Astrocyte (in vitro differentiated cells and primary cell): ENCODE measurements at regions not wholly inside any gene's neighbourhood (a gene's known extent, or its start where the extent isn't known, plus 50 kb on each side); places are given as distances from the start of the nearest gene placed in this dataset.

Source experiments
- DNase-seq: peaks from one replicate; pipeline ENCODE4 v3.0.0-alpha.2; 2010; ENCODE audit warnings: low read depth
- FAIRE-seq: peaks from 2 replicates; lab custom pipeline; 2011; peaks lifted over from hg19 to GRCh38; lab: Jason Lieb, UNC
- H2AFZ ChIP-seq: 2 replicates; pipeline ENCODE4 v1.6.0; 2012; ENCODE audit warnings: low read depth, low read length, inconsistent platforms
- H3K27ac ChIP-seq: 2 replicates; pipeline ENCODE4 v1.5.1; 2011; ENCODE audit warnings: low read depth, low read length, inconsistent platforms
- H3K27me3 ChIP-seq: 2 replicates; pipeline ENCODE4 v1.6.0; 2011; ENCODE audit warnings: low read length, inconsistent platforms; ENCODE audit not compliant: insufficient read depth
- H3K36me3 ChIP-seq: 2 replicates; pipeline ENCODE4 v1.5.1; 2011; ENCODE audit warnings: low read length, inconsistent platforms; ENCODE audit not compliant: insufficient read depth
- H3K4me1 ChIP-seq: 2 replicates; pipeline ENCODE4 v1.5.1; 2011; ENCODE audit warnings: low read length, inconsistent platforms; ENCODE audit not compliant: insufficient read depth
- H3K4me2 ChIP-seq: 2 replicates; pipeline ENCODE4 v1.6.0; 2012; ENCODE audit warnings: low read length, inconsistent platforms
- H3K4me3 ChIP-seq: 2 replicates; pipeline ENCODE4 v1.5.1; 2011; ENCODE audit warnings: low read depth, mild to moderate bottlenecking, low read length, inconsistent platforms; ENCODE audit not compliant: insufficient read depth
- H3K79me2 ChIP-seq: 2 replicates; pipeline ENCODE4 v1.6.0; 2012; ENCODE audit warnings: mild to moderate bottlenecking, low read length, inconsistent platforms; ENCODE audit not compliant: insufficient read depth
- H3K9ac ChIP-seq: 2 replicates; pipeline ENCODE4 v1.6.0; 2012; ENCODE audit warnings: mild to moderate bottlenecking, low read length, inconsistent platforms
- H3K9me3 ChIP-seq: 2 replicates; pipeline ENCODE4 v1.5.1; 2012; ENCODE audit warnings: low read depth, mild to moderate bottlenecking, low read length, inconsistent platforms; ENCODE audit not compliant: insufficient read depth
- H4K20me1 ChIP-seq: 2 replicates; pipeline ENCODE4 v1.6.0; 2012; ENCODE audit warnings: low read length, inconsistent platforms; ENCODE audit not compliant: insufficient read depth
- H3K27ac Mint-ChIP-seq: one replicate; pipeline ENCODE4 v1.8.0; 2021; ENCODE audit warnings: mild to moderate bottlenecking, mixed read lengths; ENCODE audit not compliant: unreplicated experiment
- H3K27me3 Mint-ChIP-seq: one replicate; pipeline ENCODE4 v1.8.0; 2021; ENCODE audit warnings: low read depth, mixed read lengths; ENCODE audit not compliant: unreplicated experiment
- H3K36me3 Mint-ChIP-seq: one replicate; pipeline ENCODE4 v1.8.0; 2021; ENCODE audit warnings: low read depth, mixed read lengths; ENCODE audit not compliant: unreplicated experiment
- H3K4me1 Mint-ChIP-seq: one replicate; pipeline ENCODE4 v1.8.0; 2021; ENCODE audit warnings: low read depth, mixed read lengths; ENCODE audit not compliant: unreplicated experiment
- H3K4me3 Mint-ChIP-seq: one replicate; pipeline ENCODE4 v1.8.0; 2021; ENCODE audit warnings: mild to moderate bottlenecking, moderate library complexity, mixed read lengths; ENCODE audit not compliant: unreplicated experiment
- H3K9me3 Mint-ChIP-seq: one replicate; pipeline ENCODE4 v1.8.0; 2021; ENCODE audit warnings: mild to moderate bottlenecking, mixed read lengths; ENCODE audit not compliant: unreplicated experiment
- EZH2 ChIP-seq: IDR thresholded peaks from 2 replicates; pipeline ENCODE4 v1.6.1; 2012; ENCODE audit warnings: mild to moderate bottlenecking, low read length, inconsistent platforms; ENCODE audit not compliant: insufficient read depth
- TF ChIP-seq, protein P1 (sequence below): IDR thresholded peaks from 2 replicates; pipeline ENCODE4 v1.5.1; 2011; ENCODE audit warnings: low read depth, mild to moderate bottlenecking, inconsistent platforms, low read length, moderate library complexity; ENCODE audit not compliant: insufficient read depth

GRCh38 chr9:82320566-82320965, 332.0 kb downstream of the SPATA31D1 start:
- peaks cover 13% of the 10 kb centered on the region for H3K9me3 Mint-ChIP-seq
- no peaks in the 10 kb centered on the region for H3K36me3 Mint-ChIP-seq
- H3K4me3 Mint-ChIP-seq, result no peak overlapping the region
- FAIRE-seq, result no peak
- no peak overlapping the region for H3K27ac Mint-ChIP-seq
- no peaks in the 10 kb centered on the region for H3K79me2 ChIP-seq
- H3K27me3 Mint-ChIP-seq, result no peaks in the 10 kb centered on the region
- no peaks in the 10 kb centered on the region for H3K4me1 ChIP-seq
- H3K27ac ChIP-seq, result no peak overlapping the region
- no peaks in the 10 kb centered on the region for H3K27me3 ChIP-seq
- no peaks in the 10 kb centered on the region for H3K36me3 ChIP-seq
- H3K4me1 Mint-ChIP-seq, result peaks cover 4% of the 10 kb centered on the region
- H3K4me2 ChIP-seq, result no peak overlapping the region
- H4K20me1 ChIP-seq, result no peaks in the 10 kb centered on the region
- H3K9ac ChIP-seq, result no peak overlapping the region
- TF ChIP-seq, protein P1, sequence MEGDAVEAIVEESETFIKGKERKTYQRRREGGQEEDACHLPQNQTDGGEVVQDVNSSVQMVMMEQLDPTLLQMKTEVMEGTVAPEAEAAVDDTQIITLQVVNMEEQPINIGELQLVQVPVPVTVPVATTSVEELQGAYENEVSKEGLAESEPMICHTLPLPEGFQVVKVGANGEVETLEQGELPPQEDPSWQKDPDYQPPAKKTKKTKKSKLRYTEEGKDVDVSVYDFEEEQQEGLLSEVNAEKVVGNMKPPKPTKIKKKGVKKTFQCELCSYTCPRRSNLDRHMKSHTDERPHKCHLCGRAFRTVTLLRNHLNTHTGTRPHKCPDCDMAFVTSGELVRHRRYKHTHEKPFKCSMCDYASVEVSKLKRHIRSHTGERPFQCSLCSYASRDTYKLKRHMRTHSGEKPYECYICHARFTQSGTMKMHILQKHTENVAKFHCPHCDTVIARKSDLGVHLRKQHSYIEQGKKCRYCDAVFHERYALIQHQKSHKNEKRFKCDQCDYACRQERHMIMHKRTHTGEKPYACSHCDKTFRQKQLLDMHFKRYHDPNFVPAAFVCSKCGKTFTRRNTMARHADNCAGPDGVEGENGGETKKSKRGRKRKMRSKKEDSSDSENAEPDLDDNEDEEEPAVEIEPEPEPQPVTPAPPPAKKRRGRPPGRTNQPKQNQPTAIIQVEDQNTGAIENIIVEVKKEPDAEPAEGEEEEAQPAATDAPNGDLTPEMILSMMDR, result no peak
- TF ChIP-seq EZH2, result no peak
- H3K9me3 ChIP-seq, result no peaks in the 10 kb centered on the region
- peak; percentile 29 for DNase-seq
- no peak overlapping the region for H3K4me3 ChIP-seq
- H2AFZ ChIP-seq, result no peak overlapping the region

DNA sequence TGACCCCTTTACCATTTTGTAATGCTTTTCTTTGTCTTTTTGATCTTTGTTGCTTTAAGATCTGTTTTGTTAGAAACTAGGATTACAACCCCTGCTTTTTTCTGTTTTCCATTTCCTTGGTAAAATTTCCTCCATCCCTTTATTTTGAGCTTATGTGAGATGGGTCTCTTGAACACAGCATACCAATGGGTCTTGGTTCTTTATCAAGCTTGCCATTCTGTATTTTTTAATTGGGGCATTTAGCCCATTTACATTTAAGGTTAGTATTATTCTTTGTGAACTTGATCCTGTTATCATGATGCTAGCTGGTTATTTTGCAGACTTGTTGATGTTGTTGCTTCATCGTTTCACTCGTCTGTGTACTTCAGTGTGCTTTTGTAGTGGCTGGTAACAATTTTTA, 337.3 kb downstream of the SPATA31D1 start:
- Mint-ChIP-seq H3K27ac (no peak overlapping the region), H3K27me3 (no peaks in the 10 kb centered on the region), H3K4me3 (no peak overlapping the region), H3K9me3 (peaks cover 24% of the 10 kb centered on the region), H3K4me1 (peaks cover 1% of the 10 kb centered on the region), H3K36me3 (peaks cover 1% of the 10 kb centered on the region)
- Histone ChIP-seq H4K20me1 (no peaks in the 10 kb centered on the region), H3K27me3 (no peaks in the 10 kb centered on the region), H3K4me1 (no peaks in the 10 kb centered on the region), H3K79me2 (no peaks in the 10 kb centered on the region), H2AFZ (no peak overlapping the region), H3K4me3 (no peak overlapping the region), H3K9me3 (no peaks in the 10 kb centered on the region), H3K4me2 (no peak overlapping the region), H3K36me3 (no peaks in the 10 kb centered on the region), H3K27ac (no peak overlapping the region), H3K9ac (no peak overlapping the region)
- peak; percentile 5 for FAIRE-seq
- TF ChIP-seq, protein P1, result no peak
- TF ChIP-seq EZH2, result no peak
- no peak for DNase-seq

GRCh38 chr9:82327641-82328040, 339.1 kb downstream of the SPATA31D1 start:
- peaks cover 1% of the 10 kb centered on the region for H3K36me3 Mint-ChIP-seq
- Histone ChIP-seq H3K36me3 (no peaks in the 10 kb centered on the region), H3K4me2 (no peak overlapping the region), H3K4me3 (no peak overlapping the region), H4K20me1 (no peaks in the 10 kb centered on the region), H3K79me2 (no peaks in the 10 kb centered on the region), H3K27ac (no peak overlapping the region), H3K9me3 (no peaks in the 10 kb centered on the region), H2AFZ (no peak overlapping the region), H3K4me1 (peaks cover 14% of the 10 kb centered on the region), H3K9ac (no peak overlapping the region), H3K27me3 (no peaks in the 10 kb centered on the region)
- H3K27me3 Mint-ChIP-seq, result no peaks in the 10 kb centered on the region
- DNase-seq, result no peak
- peaks cover 13% of the 10 kb centered on the region for H3K4me1 Mint-ChIP-seq
- H3K9me3 Mint-ChIP-seq, result peaks cover 24% of the 10 kb centered on the region
- FAIRE-seq, result no peak
- TF ChIP-seq, protein P1, result no peak
- TF ChIP-seq EZH2, result no peak
- H3K27ac Mint-ChIP-seq, result no peak overlapping the region
- no peak overlapping the region for H3K4me3 Mint-ChIP-seq
